Loucy (cell line): ENCODE measurements at regions not wholly inside any gene's neighbourhood (a gene's known extent, or its start where the extent isn't known, plus 50 kb on each side); places are given as distances from the start of the nearest gene placed in this dataset.

Experiments used
- H2AFZ ChIP-seq: fragments of 200-600 bp; sonication (generic); 2 replicates; pipeline ENCODE4 v1.6.0; 2016; ENCODE audit warnings: antibody characterized with exemption, mild to moderate bottlenecking, low read length, moderate library complexity
- H3F3A ChIP-seq: fragments of 200-600 bp; 2 replicates; pipeline ENCODE4 v1.6.0; 2016; ENCODE audit warnings: antibody characterized with exemption, low read depth, mild to moderate bottlenecking
- H3K27me3 ChIP-seq: fragments of 200-600 bp; sonication (generic); 2 replicates; pipeline ENCODE4 v1.6.1; 2014; ENCODE audit warnings: low read length, mild to moderate bottlenecking; ENCODE audit not compliant: insufficient read depth, poor library complexity, severe bottlenecking
- H3K36me3 ChIP-seq: fragments of 200-600 bp; sonication (generic); 2 replicates; pipeline ENCODE4 v1.6.1; 2016; ENCODE audit warnings: low read length; ENCODE audit not compliant: insufficient read depth
- H3K4me1 ChIP-seq: fragments of 200-600 bp; sonication (generic); 2 replicates; pipeline ENCODE4 v1.5.1; 2014; ENCODE audit warnings: low read length, mild to moderate bottlenecking; ENCODE audit not compliant: insufficient read depth, poor library complexity, severe bottlenecking
- H3K4me2 ChIP-seq: fragments of 200-600 bp; sonication (generic); 2 replicates; pipeline ENCODE4 v1.6.0; 2014; ENCODE audit warnings: antibody characterized with exemption, low read length, low read depth, mild to moderate bottlenecking; ENCODE audit not compliant: poor library complexity, severe bottlenecking
- H3K4me3 ChIP-seq: fragments of 200-600 bp; sonication (generic); 2 replicates; pipeline ENCODE4 v1.5.1; 2014; ENCODE audit warnings: low read length, mild to moderate bottlenecking, mixed read lengths; ENCODE audit not compliant: poor library complexity, severe bottlenecking
- H3K79me2 ChIP-seq: fragments of 200-600 bp; sonication (generic); 2 replicates; pipeline ENCODE4 v1.6.1; 2014; ENCODE audit warnings: low read length; ENCODE audit not compliant: insufficient read depth
- H3K9ac ChIP-seq: fragments of 200-600 bp; sonication (generic); 2 replicates; pipeline ENCODE4 v1.6.0; 2014; ENCODE audit warnings: mild to moderate bottlenecking, low read depth, low read length, moderate library complexity; ENCODE audit not compliant: poor library complexity, severe bottlenecking
- H3K9me2 ChIP-seq: fragments of 200-600 bp; sonication (generic); replicated peaks from 2 replicates; pipeline ENCODE4 v1.6.1; 2016; ENCODE audit warnings: low read depth, low read length, mixed read lengths
- H3K9me3 ChIP-seq: fragments of 200-600 bp; sonication (generic); 2 replicates; pipeline ENCODE4 v1.6.1; 2014; ENCODE audit warnings: mild to moderate bottlenecking, antibody characterized with exemption, low read length, low read depth; ENCODE audit not compliant: insufficient read depth
- H4K20me1 ChIP-seq: fragments of 200-600 bp; sonication (generic); 2 replicates; pipeline ENCODE4 v1.6.0; 2014; ENCODE audit warnings: antibody characterized with exemption, low read length, mild to moderate bottlenecking; ENCODE audit not compliant: insufficient read depth, poor library complexity, severe bottlenecking
- CTCF ChIP-seq: fragments of 200-600 bp; sonication (generic); conservative IDR thresholded peaks from 2 replicates; pipeline ENCODE4 v1.5.1; 2014; ENCODE audit warnings: mild to moderate bottlenecking, antibody characterized with exemption, low read length
- EZH2phosphoT487 ChIP-seq: fragments of 200-600 bp; IDR thresholded peaks from 2 replicates; pipeline ENCODE4 v1.6.1; 2018; ENCODE audit warnings: antibody characterized with exemption, mild to moderate bottlenecking, moderate library complexity, borderline replicate concordance

GRCh38 chr3:153073636-153074035 is 88.4 kb upstream of the RAP2B start:
- H2AFZ ChIP-seq = no peak overlapping the region
- no peaks in the 10 kb centered on the region for H3K27me3 ChIP-seq
- H3K9me2 ChIP-seq = no peaks in the 10 kb centered on the region
- no peaks in the 10 kb centered on the region for H3K36me3 ChIP-seq
- no peaks in the 10 kb centered on the region for H4K20me1 ChIP-seq
- no peaks in the 10 kb centered on the region for H3K79me2 ChIP-seq
- H3K9me3 ChIP-seq = no peaks in the 10 kb centered on the region
- H3K4me1 ChIP-seq = no peaks in the 10 kb centered on the region
- TF ChIP-seq EZH2phosphoT487 (no peak), CTCF (no peak)
- H3K4me3 ChIP-seq = no peak overlapping the region
- H3F3A ChIP-seq = no peaks in the 10 kb centered on the region
- no peak overlapping the region for H3K9ac ChIP-seq
- no peak overlapping the region for H3K4me2 ChIP-seq

- Histone ChIP-seq H3K36me3 (no peaks in the 10 kb centered on the region), H3F3A (no peaks in the 10 kb centered on the region), H3K4me2 (no peak overlapping the region), H3K9me3 (no peaks in the 10 kb centered on the region), H3K79me2 (no peaks in the 10 kb centered on the region), H3K9ac (no peak overlapping the region), H3K9me2 (no peaks in the 10 kb centered on the region), H3K4me1 (no peaks in the 10 kb centered on the region), H4K20me1 (no peaks in the 10 kb centered on the region), H3K27me3 (no peaks in the 10 kb centered on the region), H3K4me3 (no peak overlapping the region), H2AFZ (no peak overlapping the region)
- TF ChIP-seq CTCF = no peak
- TF ChIP-seq EZH2phosphoT487 = no peak
Observed at GRCh38 chr3:153078826-153079225, 83.2 kb upstream of the RAP2B start.

- no peak overlapping the region for H3K4me3 ChIP-seq
- H3K9me3 ChIP-seq = no peaks in the 10 kb centered on the region
- no peak overlapping the region for H3K4me2 ChIP-seq
- H3K9ac ChIP-seq = no peak overlapping the region
- no peaks in the 10 kb centered on the region for H3K4me1 ChIP-seq
- H3K9me2 ChIP-seq = no peaks in the 10 kb centered on the region
- TF ChIP-seq CTCF = no peak
- H3F3A ChIP-seq = no peaks in the 10 kb centered on the region
- no peaks in the 10 kb centered on the region for H4K20me1 ChIP-seq
- H3K27me3 ChIP-seq = no peaks in the 10 kb centered on the region
- no peak overlapping the region for H2AFZ ChIP-seq
- H3K36me3 ChIP-seq = no peaks in the 10 kb centered on the region
- H3K79me2 ChIP-seq = no peaks in the 10 kb centered on the region
Observed at GRCh38 chr3:153079386-153079785, 82.6 kb upstream of the RAP2B start.
